ENCODE measurements at regions not wholly inside any gene's neighbourhood (a gene's known extent, or its start where the extent isn't known, plus 50 kb on each side); places are given as distances from the start of the nearest gene placed in this dataset.

- no peak for TF ChIP-seq CTCF (IDR thresholded peaks at IDR 0.05; ENCODE audit: control extremely low read depth, extremely low read depth, low read depth, missing control alignments)
- ChIA-PET POLR2A (no interaction called here), CTCF (interaction anchor here (1.0 to 1.6 kb wide), 4 partner anchors 9 to 28 kb away, joined by 3 to 4 read pairs (median 4); no protein-coding TSS in a partner anchor)
- no peak for DNase-seq (ENCODE audit: extremely low spot score)
Observed at GRCh38 chr5:15133456-15133965, 261.9 kb upstream of the ANKH start.

DNA sequence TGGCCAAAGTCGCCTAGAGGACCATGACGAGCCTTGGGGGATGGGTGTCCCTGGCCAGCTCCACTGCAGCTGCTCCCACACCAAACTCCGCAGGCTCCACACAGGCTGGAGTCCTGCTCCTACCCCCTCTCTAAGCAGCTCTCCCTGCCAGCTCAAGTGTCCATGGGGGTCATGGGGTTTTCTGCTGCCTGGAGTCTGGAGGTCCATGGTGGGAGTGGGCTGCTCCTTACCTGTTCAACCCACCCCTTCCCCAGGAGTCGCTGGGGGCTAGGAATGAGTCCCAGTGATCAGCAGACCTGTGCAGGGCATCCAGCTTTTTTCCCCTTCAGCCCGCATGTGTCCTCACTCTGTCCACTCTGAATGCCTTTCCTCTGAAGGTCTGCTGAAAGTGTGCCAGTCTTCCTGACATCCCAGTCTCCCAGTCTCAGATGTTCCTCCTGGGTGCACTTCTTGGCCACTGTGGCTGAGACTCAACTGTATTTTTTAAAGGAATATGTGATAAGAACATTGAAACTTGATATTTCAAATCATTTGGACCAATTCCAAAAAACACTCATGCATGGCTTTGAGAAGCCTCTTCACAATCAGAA, 261.3 kb upstream of the ANKH start:
- no peak for DNase-seq (ENCODE audit: extremely low spot score)
- ChIA-PET CTCF (interaction anchor here (0.9 to 1.6 kb wide), 3 partner anchors 9 to 27 kb away, joined by 3 to 4 read pairs (median 3); no protein-coding TSS in a partner anchor), POLR2A (no interaction called here)
- no peak for TF ChIP-seq CTCF (IDR thresholded peaks at IDR 0.05; ENCODE audit: control extremely low read depth, extremely low read depth, low read depth, missing control alignments)

GRCh38 chr5:15131909-15132308, 260.3 kb upstream of the ANKH start:
- CTCF ChIA-PET = interaction anchor here (1.5 to 1.6 kb wide), 2 partner anchors 13 to 26 kb away, joined by 4 read pairs; no protein-coding TSS in a partner anchor
- no peak for TF ChIP-seq CTCF (IDR thresholded peaks at IDR 0.05; ENCODE audit: control extremely low read depth, extremely low read depth, low read depth, missing control alignments)

DNA sequence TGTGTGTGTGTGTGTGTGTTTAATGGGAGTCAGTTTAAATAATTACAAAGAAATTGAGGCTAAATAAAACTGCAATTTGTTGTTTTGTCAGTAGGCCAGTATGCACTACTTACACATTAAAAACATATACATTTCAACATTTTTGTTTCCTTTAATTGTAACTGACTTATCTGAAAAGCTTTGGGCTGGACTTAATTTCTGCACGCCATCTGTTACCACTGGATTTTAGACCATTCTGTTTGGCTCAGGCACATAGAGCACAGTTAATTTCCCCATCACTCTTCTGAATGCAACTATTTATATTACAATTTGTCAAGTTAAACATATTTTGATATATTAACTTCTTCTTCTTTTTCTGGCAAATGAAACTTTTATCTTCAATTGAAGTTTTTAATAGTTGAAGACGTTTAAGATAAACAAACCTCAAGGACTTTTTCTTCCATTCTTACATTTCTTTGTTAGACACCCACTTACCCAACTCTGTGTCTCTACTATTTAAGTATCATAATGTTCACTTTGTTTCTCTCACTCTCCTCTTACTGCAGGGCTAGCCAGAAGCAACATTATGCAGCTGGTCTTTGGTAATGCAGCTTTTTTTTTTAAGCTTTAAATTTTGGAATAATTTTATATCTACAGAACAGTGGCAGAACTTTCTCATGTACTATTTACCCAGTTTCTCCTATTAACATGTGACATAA, 253.4 kb upstream of the ANKH start:
- TF ChIP-seq CTCF (IDR thresholded peaks at IDR 0.05; ENCODE audit: control extremely low read depth, extremely low read depth, low read depth, missing control alignments) = no peak
- ChIA-PET CTCF (interaction anchor here (0.6 kb wide), 1 partner anchor 19 kb away, joined by 3 read pairs; no protein-coding TSS in a partner anchor), POLR2A (no interaction called here)
- no peak for DNase-seq (ENCODE audit: extremely low spot score)

More at GRCh38 chr5:15131909-15132308, 260.3 kb upstream of the ANKH start:
- DNase-seq (ENCODE audit: extremely low spot score) = no peak
- POLR2A ChIA-PET = no interaction called here

GRCh38 chr5:15124461-15124860, 252.9 kb upstream of the ANKH start:
- ChIA-PET CTCF (interaction anchor here (1.1 kb wide), 1 partner anchor 9 kb away, joined by 3 read pairs; no protein-coding TSS in a partner anchor), POLR2A (no interaction called here)
- no peak for DNase-seq (ENCODE audit: extremely low spot score)
- TF ChIP-seq CTCF (IDR thresholded peaks at IDR 0.05; ENCODE audit: control extremely low read depth, extremely low read depth, low read depth, missing control alignments) = no peak

DNA sequence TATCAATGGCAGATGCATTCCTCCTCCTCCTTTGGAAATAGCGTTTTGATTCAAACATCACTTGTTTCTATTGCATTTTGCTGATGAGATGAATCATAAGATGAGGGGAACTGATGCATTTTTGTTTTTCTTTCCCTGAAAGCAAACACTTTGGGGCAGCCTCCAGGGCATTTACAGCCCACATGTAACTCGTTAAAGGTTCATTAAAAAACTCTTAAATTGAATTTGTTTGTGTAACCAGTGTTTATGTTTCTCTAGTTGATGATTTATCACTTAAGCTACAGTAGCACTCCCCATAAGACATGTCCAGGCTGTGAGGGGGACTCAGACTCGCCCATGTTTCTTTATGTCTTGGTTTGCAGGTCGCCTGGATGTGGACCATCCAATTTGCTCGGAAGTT, 246.1 kb upstream of the ANKH start:
- ChIA-PET POLR2A (no interaction called here), CTCF (interaction anchor here (0.6 to 1.0 kb wide), 2 partner anchors 12 kb away, joined by 3 read pairs; no protein-coding TSS in a partner anchor)
- no peak for DNase-seq (ENCODE audit: extremely low spot score)
- no peak for TF ChIP-seq CTCF (IDR thresholded peaks at IDR 0.05; ENCODE audit: control extremely low read depth, extremely low read depth, low read depth, missing control alignments)

Data from GM10248 (cell line).